ENCODE measurements at regions not wholly inside any gene's neighbourhood (a gene's known extent, or its start where the extent isn't known, plus 50 kb on each side); places are given as distances from the start of the nearest gene placed in this dataset.

DNA sequence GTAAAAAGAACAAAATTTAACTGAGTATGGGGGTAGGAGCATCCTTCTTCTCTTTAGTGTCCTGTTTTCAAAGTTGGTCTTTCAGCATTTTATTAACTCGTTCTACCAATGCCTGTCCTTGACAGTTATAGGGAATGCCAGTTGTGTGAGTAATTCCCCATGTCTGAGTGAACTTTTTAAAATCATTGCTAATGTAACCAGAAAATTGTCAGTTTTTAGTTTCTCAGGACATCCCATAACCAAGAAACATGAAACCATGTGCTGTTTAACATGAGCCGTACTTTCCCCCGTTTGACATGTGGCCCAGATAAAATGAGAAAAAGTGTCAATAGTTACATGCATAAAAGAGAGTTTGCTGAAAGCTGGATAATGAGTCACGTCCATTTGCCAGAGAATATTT is 71.4 kb upstream of the ARL4D start (continued):
- TF ChIP-seq, protein P1, sequence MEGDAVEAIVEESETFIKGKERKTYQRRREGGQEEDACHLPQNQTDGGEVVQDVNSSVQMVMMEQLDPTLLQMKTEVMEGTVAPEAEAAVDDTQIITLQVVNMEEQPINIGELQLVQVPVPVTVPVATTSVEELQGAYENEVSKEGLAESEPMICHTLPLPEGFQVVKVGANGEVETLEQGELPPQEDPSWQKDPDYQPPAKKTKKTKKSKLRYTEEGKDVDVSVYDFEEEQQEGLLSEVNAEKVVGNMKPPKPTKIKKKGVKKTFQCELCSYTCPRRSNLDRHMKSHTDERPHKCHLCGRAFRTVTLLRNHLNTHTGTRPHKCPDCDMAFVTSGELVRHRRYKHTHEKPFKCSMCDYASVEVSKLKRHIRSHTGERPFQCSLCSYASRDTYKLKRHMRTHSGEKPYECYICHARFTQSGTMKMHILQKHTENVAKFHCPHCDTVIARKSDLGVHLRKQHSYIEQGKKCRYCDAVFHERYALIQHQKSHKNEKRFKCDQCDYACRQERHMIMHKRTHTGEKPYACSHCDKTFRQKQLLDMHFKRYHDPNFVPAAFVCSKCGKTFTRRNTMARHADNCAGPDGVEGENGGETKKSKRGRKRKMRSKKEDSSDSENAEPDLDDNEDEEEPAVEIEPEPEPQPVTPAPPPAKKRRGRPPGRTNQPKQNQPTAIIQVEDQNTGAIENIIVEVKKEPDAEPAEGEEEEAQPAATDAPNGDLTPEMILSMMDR (IDR thresholded peaks at IDR 0.05; ENCODE audit: control extremely low read depth in 1 of 3, insufficient read depth in 1 of 3, low read depth in 1 of 3, low read length in 3 of 3), result no peak
- TF ChIP-seq JUN (IDR thresholded peaks at IDR 0.05; ENCODE audit: low read depth, low read length) (no peak), BACH1 (IDR thresholded peaks at IDR 0.05; ENCODE audit: low read length) (no peak)

All from H1 (cell line).